IMR-90 (cell line): ENCODE measurements at regions not wholly inside any gene's neighbourhood (a gene's known extent, or its start where the extent isn't known, plus 50 kb on each side); places are given as distances from the start of the nearest gene placed in this dataset.
"Not testable (repeated sequence)": the region's sequence is repeated elsewhere in the genome, so short reads cannot be mapped to it uniquely, and the experiment has no call there.

Experiments
- ATAC-seq: fragments of 200-7000 bp; cut with Tn5 transposase; 2 replicates; pipeline ENCODE4 v1.9.1; 2020; ENCODE audit warnings: low read depth, mild to moderate bottlenecking, moderate library complexity
- BruUV-seq: library from RNA; stranded (reverse); fragments of 400-500 nt; replicated peaks from 2 replicates; lab custom pipeline; 2021; lab: Mats Ljungman, UMichigan
- CTCF ChIA-PET: fragments of 300-600 bp; formaldehyde crosslinking; extraction: SDS; loops from one replicate; lab custom pipeline; 2021; ENCODE audit warnings: antibody characterized with exemption; lab: Yijun Ruan, JAX
- POLR2A ChIA-PET: fragments of 300-600 bp; sonication (Branson Sonifier 250); formaldehyde crosslinking; loops from one replicate; lab custom pipeline; 2022; ENCODE audit warnings: antibody characterized with exemption; ENCODE audit not compliant: unreplicated experiment; lab: Charles Lee
- DNase-seq: peaks from one replicate; pipeline ENCODE4 v3.0.0; 2013
- H2AFZ ChIP-seq: replicated peaks from 2 replicates; pipeline ENCODE3; 2013; ENCODE audit warnings: low read length, mild to moderate bottlenecking; ENCODE audit not compliant: poor library complexity
- H2AK5ac ChIP-seq: 2 replicates; pipeline ENCODE4 v1.6.1; 2013; ENCODE audit warnings: low read depth, low read length, inconsistent platforms
- H2AK9ac ChIP-seq: replicated peaks from 2 replicates; pipeline ENCODE3; 2013; ENCODE audit warnings: mild to moderate bottlenecking, low read depth, low read length, moderate library complexity; ENCODE audit not compliant: poor library complexity
- H2BK120ac ChIP-seq: 2 replicates; pipeline ENCODE4 v1.6.1; 2013; ENCODE audit warnings: low read depth, low read length, inconsistent platforms
- H2BK15ac ChIP-seq: 3 replicates; pipeline ENCODE4 v1.6.1; 2013; ENCODE audit warnings: low read depth, low read length, inconsistent platforms
- H2BK20ac ChIP-seq: 2 replicates; pipeline ENCODE4 v1.6.1; 2013; ENCODE audit warnings: low read depth, mild to moderate bottlenecking, inconsistent platforms, low read length, moderate library complexity
- H2BK5ac ChIP-seq: 2 replicates; pipeline ENCODE4 v1.6.1; 2013; ENCODE audit warnings: mild to moderate bottlenecking, low read depth, low read length, inconsistent platforms; ENCODE audit not compliant: poor library complexity, severe bottlenecking
- H3K14ac ChIP-seq: replicated peaks from 2 replicates; pipeline ENCODE4 v1.6.1; 2013; ENCODE audit warnings: low read depth, low read length, inconsistent platforms
- H3K18ac ChIP-seq: 2 replicates; pipeline ENCODE4 v1.6.1; 2013; ENCODE audit warnings: low read depth, low read length, control low read depth
- H3K23ac ChIP-seq: 2 replicates; pipeline ENCODE4 v1.6.1; 2013; ENCODE audit warnings: low read depth, low read length, inconsistent platforms
- H3K27ac ChIP-seq: 2 replicates; pipeline ENCODE4 v1.5.1; 2013; ENCODE audit warnings: mild to moderate bottlenecking, control low read depth, low read length; ENCODE audit not compliant: insufficient read depth
- H3K27me3 ChIP-seq: 2 replicates; pipeline ENCODE4 v1.6.1; 2013; ENCODE audit warnings: low read length; ENCODE audit not compliant: control insufficient read depth, insufficient read depth
- H3K36me3 ChIP-seq: 2 replicates; pipeline ENCODE4 v1.6.1; 2013; ENCODE audit warnings: low read length, mixed read lengths; ENCODE audit not compliant: control insufficient read depth, insufficient read depth
- H3K4ac ChIP-seq: 2 replicates; pipeline ENCODE4 v1.6.1; 2013; ENCODE audit warnings: low read depth, low read length, inconsistent platforms
- H3K4me1 ChIP-seq: 2 replicates; pipeline ENCODE4 v1.6.1; 2013; ENCODE audit warnings: low read length, mixed read lengths; ENCODE audit not compliant: control insufficient read depth, insufficient read depth
- H3K4me2 ChIP-seq: 2 replicates; pipeline ENCODE4 v1.6.1; 2013; ENCODE audit warnings: low read depth, mild to moderate bottlenecking, control low read depth, low read length, moderate library complexity
- H3K4me3 ChIP-seq: 2 replicates; pipeline ENCODE4 v1.5.1; 2013; ENCODE audit warnings: low read depth, mild to moderate bottlenecking, control low read depth, low read length, moderate library complexity; ENCODE audit not compliant: insufficient read depth
- H3K56ac ChIP-seq: 2 replicates; pipeline ENCODE4 v1.6.1; 2013; ENCODE audit warnings: low read length, inconsistent platforms; ENCODE audit not compliant: insufficient read depth; ENCODE audit errors: extremely low read depth
- H3K79me1 ChIP-seq, 2 experiments: 2 replicates each; pipeline ENCODE4 v1.6.1; 2013; ENCODE audit warnings: low read length in 2 of 2, inconsistent platforms in 1 of 2, low read depth in 1 of 2
- H3K9ac ChIP-seq: 2 replicates; pipeline ENCODE4 v1.6.1; 2013; ENCODE audit warnings: low read depth, low read length, control low read depth
- H3K9me1 ChIP-seq: 2 replicates; pipeline ENCODE4 v1.6.1; 2013; ENCODE audit warnings: low read length, inconsistent platforms; ENCODE audit not compliant: insufficient read depth
- H3K9me3 ChIP-seq: 2 replicates; pipeline ENCODE4 v1.6.1; 2013; ENCODE audit warnings: low read length; ENCODE audit not compliant: control insufficient read depth, insufficient read depth
- H4K20me1 ChIP-seq: 2 replicates; pipeline ENCODE4 v1.6.1; 2013; ENCODE audit warnings: low read length, inconsistent platforms; ENCODE audit not compliant: insufficient read depth
- H4K5ac ChIP-seq: 2 replicates; pipeline ENCODE4 v1.6.1; 2013; ENCODE audit warnings: mild to moderate bottlenecking, low read depth, low read length, control low read depth
- H4K8ac ChIP-seq, 2 experiments: 2 replicates each; pipeline ENCODE4 v1.6.1; 2013; ENCODE audit warnings: low read depth in 2 of 2, low read length in 2 of 2, control low read depth in 1 of 2, inconsistent platforms in 1 of 2
- H4K91ac ChIP-seq: 2 replicates; pipeline ENCODE4 v1.6.1; 2013; ENCODE audit warnings: low read depth, low read length, inconsistent platforms; ENCODE audit not compliant: insufficient read depth
- WGBS, 2 experiments: methylation state at CpG; one replicate each; pipeline versions ENCODE4 v1.1.5 to v1.1.7; 2013; ENCODE audit warnings: missing lambda C conversion rate in 2 of 2; ENCODE audit not compliant: insufficient read length in 1 of 2; ENCODE audit errors: extremely low coverage in 2 of 2; 5-methylcytosine and 5-hydroxymethylcytosine counted together
- dilution Hi-C: fragments of 300-500 bp; cut with HindIII; formaldehyde crosslinking; loops from one replicate; pipeline ENCODE4 v1.14.3; 2018; ENCODE audit warnings: low sequenced_read_pairs; ENCODE audit not compliant: unreplicated experiment
- in situ Hi-C: fragments of 300-500 bp; cut with MboI; formaldehyde crosslinking; loops from 3 replicates; pipeline ENCODE4 v1.14.3; 2019; ENCODE audit warnings: low sequenced_read_pairs, inconsistent platforms, mixed read lengths
- intact Hi-C: fragments of 100-400 bp; cut with micrococcal nuclease; formaldehyde crosslinking; loops from 2 replicates; pipeline ENCODE4 v1.10.0; 2022

GRCh38 chr15:32341530-32341929 is 61.6 kb downstream of the GOLGA8K start:
- H2AFZ ChIP-seq, H2BK20ac ChIP-seq, H3K56ac ChIP-seq, BruUV-seq, H3K36me3 ChIP-seq, H4K8ac ChIP-seq, H3K9ac ChIP-seq, H2BK120ac ChIP-seq, H3K14ac ChIP-seq, CTCF ChIA-PET, H3K4me3 ChIP-seq, H3K9me1 ChIP-seq, POLR2A ChIA-PET, H2BK5ac ChIP-seq, in situ Hi-C loops, H3K9me3 ChIP-seq, H3K18ac ChIP-seq, H4K91ac ChIP-seq, H3K27me3 ChIP-seq, H2AK5ac ChIP-seq, H3K27ac ChIP-seq, H4K20me1 ChIP-seq, ATAC-seq, H3K23ac ChIP-seq, H2BK15ac ChIP-seq, H2AK9ac ChIP-seq, H3K79me1 ChIP-seq, DNase-seq, H4K5ac ChIP-seq, H3K4me1 ChIP-seq, H3K4me2 ChIP-seq, intact Hi-C loops, H3K4ac ChIP-seq, dilution Hi-C loops: not testable (repeated sequence)
- no CpG with 5 or more reads among the region's 12 CpGs for WGBS, 2 experiments

DNA sequence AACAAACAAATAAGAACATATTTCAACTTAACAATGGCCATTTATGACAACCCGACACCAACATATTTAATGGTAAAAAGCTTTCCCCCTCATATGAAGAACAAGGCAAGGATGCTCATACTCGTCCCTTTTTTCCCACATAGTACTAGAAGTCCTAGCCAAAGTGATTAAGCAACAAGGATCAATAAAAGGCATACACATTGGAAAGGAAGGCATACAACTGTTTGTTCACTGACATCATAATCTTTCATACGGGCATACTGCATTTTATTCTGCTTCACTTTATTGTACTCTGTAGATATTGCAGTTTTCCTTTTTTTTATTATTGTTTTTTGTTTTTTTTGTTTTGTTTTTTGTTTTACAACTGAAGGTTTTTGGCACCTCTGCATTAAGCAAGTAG is 66.3 kb downstream of the GOLGA8K start:
- H2BK15ac ChIP-seq, H4K20me1 ChIP-seq, H2AK5ac ChIP-seq, H3K4me1 ChIP-seq, H3K79me1 ChIP-seq, POLR2A ChIA-PET, in situ Hi-C loops, H2AFZ ChIP-seq, H3K36me3 ChIP-seq, H4K91ac ChIP-seq, H2AK9ac ChIP-seq, H3K56ac ChIP-seq, H3K9me3 ChIP-seq, dilution Hi-C loops, H2BK120ac ChIP-seq, intact Hi-C loops, H3K23ac ChIP-seq, H3K27me3 ChIP-seq, H3K27ac ChIP-seq, H3K4ac ChIP-seq, H2BK5ac ChIP-seq, ATAC-seq, H3K4me2 ChIP-seq, DNase-seq, H4K5ac ChIP-seq, H3K9ac ChIP-seq, H4K8ac ChIP-seq, H3K18ac ChIP-seq, H3K9me1 ChIP-seq, H2BK20ac ChIP-seq, CTCF ChIA-PET, H3K4me3 ChIP-seq, H3K14ac ChIP-seq, BruUV-seq: not testable (repeated sequence)
- WGBS, 2 experiments, result no CpG with 5 or more reads among the region's 3 CpGs
